ENCODE measurements at regions not wholly inside any gene's neighbourhood (a gene's known extent, or its start where the extent isn't known, plus 50 kb on each side); places are given as distances from the start of the nearest gene placed in this dataset.
"Not testable (repeated sequence)": the region's sequence is repeated elsewhere in the genome, so short reads cannot be mapped to it uniquely, and the experiment has no call there.

DNA sequence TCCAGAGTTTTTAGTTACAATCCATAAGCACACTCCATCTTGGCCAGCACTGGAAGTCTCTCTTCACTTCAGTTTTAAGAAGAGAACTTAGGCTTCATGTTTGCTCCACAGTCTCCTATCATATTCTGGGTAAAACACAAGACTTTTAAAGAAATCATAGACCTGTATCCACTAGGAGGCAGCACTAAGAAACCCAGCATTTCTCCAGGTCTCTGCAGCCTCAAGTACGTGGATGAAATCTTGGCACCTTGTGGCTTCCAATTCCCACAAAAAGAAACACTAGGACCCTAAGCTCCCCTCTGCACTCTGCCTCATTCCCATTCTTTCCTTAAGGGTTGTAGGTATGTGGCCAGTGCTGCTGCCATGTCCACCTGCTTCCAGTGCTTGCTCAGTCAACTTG is 367.3 kb upstream of the CASK start:
- Histone ChIP-seq H3K9me3 (ENCODE audit: control insufficient read depth in 4 of 4, insufficient read depth in 3 of 4, low read length in 3 of 4) (no peaks in the 10 kb centered on the region), H3K36me3 (ENCODE audit: control insufficient read depth in 4 of 4, insufficient read depth in 4 of 4, low read length in 4 of 4) (no peaks in the 10 kb centered on the region), H3K4me1 (ENCODE audit: control insufficient read depth in 5 of 5, insufficient read depth in 5 of 5, low read length in 5 of 5) (no peaks in the 10 kb centered on the region), H3K9ac (ENCODE audit: insufficient read depth in 1 of 2, low read length in 2 of 2) (no peak overlapping the region), H3K27ac (ENCODE audit: low read depth in 1 of 2, low read length in 1 of 2) (no peak overlapping the region), H3K27me3 (ENCODE audit: control insufficient read depth in 3 of 3, insufficient read depth in 3 of 3, low read length in 2 of 3) (peaks cover 0 to 3% (median 0%) of the 10 kb centered on the region in 3 donors), H3K4me3 (no peak overlapping the region)
- TF ChIP-seq CTCF (IDR thresholded peaks at IDR 0.05; ENCODE audit: control extremely low read depth, extremely low read depth), result no peak
- DNase-seq, result no peak
- ATAC-seq (ENCODE audit: insufficient read depth, low FRiP score), result no peak
- 29 to 44% methylated on average over 1 of the region's 1 CpG for WGBS, 2 donors

DNA sequence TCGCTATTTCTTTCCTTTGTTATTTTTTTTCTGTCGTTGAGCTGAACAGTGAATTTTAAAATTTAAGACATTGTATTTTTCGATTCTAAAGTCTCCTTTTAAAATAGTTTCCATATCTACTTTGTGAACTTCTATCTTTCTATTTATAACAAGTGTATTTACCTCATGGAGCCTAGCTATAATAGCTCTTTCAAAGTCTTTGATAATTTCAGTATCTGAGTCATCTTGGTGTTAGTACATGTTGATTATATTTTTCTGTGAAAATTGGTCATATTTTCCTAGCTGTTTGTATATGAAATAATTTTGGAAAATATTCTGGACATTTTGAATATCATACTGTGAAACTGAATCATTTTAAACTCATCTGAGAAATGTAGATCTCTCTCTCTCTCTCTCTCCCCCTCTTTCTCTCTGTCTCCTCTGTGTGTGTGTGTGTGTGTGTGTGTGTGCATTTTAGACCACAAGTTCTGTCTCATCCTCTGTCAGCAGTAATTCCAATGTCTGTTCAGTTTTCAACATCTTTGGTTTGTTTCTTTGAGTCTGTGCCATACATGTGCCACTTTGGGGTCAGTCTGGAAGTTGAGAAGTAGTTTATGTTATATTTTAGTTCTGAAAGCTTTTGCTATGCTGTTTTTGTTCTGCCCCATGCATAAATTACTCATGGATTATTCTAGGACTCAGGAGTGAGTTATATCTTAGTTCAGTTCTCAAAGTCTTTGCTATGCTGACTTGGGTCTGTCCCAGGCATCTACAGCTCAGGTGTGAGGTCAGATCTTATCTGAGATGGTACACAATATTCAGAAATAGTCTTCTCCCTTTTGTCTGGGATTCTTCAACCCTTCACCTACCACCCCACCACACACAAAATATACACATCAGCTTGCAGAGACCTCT is 366.4 kb upstream of the CASK start:
- Histone ChIP-seq H3K27me3 (ENCODE audit: control insufficient read depth in 3 of 3, insufficient read depth in 3 of 3, low read length in 2 of 3) (peaks cover 0 to 3% (median 0%) of the 10 kb centered on the region in 3 donors), H3K9ac (ENCODE audit: insufficient read depth in 1 of 2, low read length in 2 of 2) (no peak overlapping the region), H3K36me3 (ENCODE audit: control insufficient read depth in 4 of 4, insufficient read depth in 4 of 4, low read length in 4 of 4) (no peaks in the 10 kb centered on the region), H3K4me3 (no peak overlapping the region), H3K9me3 (ENCODE audit: control insufficient read depth in 4 of 4, insufficient read depth in 3 of 4, low read length in 3 of 4) (no peaks in the 10 kb centered on the region), H3K4me1 (ENCODE audit: control insufficient read depth in 5 of 5, insufficient read depth in 5 of 5, low read length in 5 of 5) (no peaks in the 10 kb centered on the region), H3K27ac (ENCODE audit: low read depth in 1 of 2, low read length in 1 of 2) (no peak overlapping the region)
- TF ChIP-seq CTCF (IDR thresholded peaks at IDR 0.05; ENCODE audit: control extremely low read depth, extremely low read depth), result no peak
- no peak for ATAC-seq (ENCODE audit: insufficient read depth, low FRiP score)
- 65 to 91% methylated on average over 3 of the region's 3 CpGs for WGBS, 2 donors
- no peak for DNase-seq

GRCh38 chrX:42285681-42286080 is 362.3 kb upstream of the CASK start:
- not testable (repeated sequence) for H3K9me3 ChIP-seq (ENCODE audit: control insufficient read depth in 4 of 4, insufficient read depth in 3 of 4, low read length in 3 of 4); H3K27ac ChIP-seq (ENCODE audit: low read depth in 1 of 2, low read length in 1 of 2); H3K4me1 ChIP-seq (ENCODE audit: control insufficient read depth in 5 of 5, insufficient read depth in 5 of 5, low read length in 5 of 5); H3K4me3 ChIP-seq; H3K27me3 ChIP-seq (ENCODE audit: control insufficient read depth in 3 of 3, insufficient read depth in 3 of 3, low read length in 2 of 3); DNase-seq; H3K9ac ChIP-seq (ENCODE audit: insufficient read depth in 1 of 2, low read length in 2 of 2); ATAC-seq (ENCODE audit: insufficient read depth, low FRiP score); H3K36me3 ChIP-seq (ENCODE audit: control insufficient read depth in 4 of 4, insufficient read depth in 4 of 4, low read length in 4 of 4)
- 97 to 100% methylated on average over 1 to 27 of the region's 28 CpGs for WGBS, 2 donors

GRCh38 chrX:42276982-42277690 is 353.8 kb upstream of the CASK start:
- Histone ChIP-seq H3K4me3 (no peak overlapping the region), H3K27me3 (ENCODE audit: control insufficient read depth in 3 of 3, insufficient read depth in 3 of 3, low read length in 2 of 3) (peaks cover 6 to 13% (median 7%) of the 10 kb centered on the region in 3 donors), H3K27ac (ENCODE audit: low read depth in 1 of 2, low read length in 1 of 2) (no peak overlapping the region), H3K4me1 (ENCODE audit: control insufficient read depth in 5 of 5, insufficient read depth in 5 of 5, low read length in 5 of 5) (no peaks in the 10 kb centered on the region), H3K36me3 (ENCODE audit: control insufficient read depth in 4 of 4, insufficient read depth in 4 of 4, low read length in 4 of 4) (no peaks in the 10 kb centered on the region), H3K9ac (ENCODE audit: insufficient read depth in 1 of 2, low read length in 2 of 2) (no peak overlapping the region), H3K9me3 (ENCODE audit: control insufficient read depth in 4 of 4, insufficient read depth in 3 of 4, low read length in 3 of 4) (peaks cover 0 to 2% (median 0%) of the 10 kb centered on the region in 4 donors)
- ATAC-seq (ENCODE audit: insufficient read depth, low FRiP score) (no peak), DNase-seq (no peak)
- no peak for TF ChIP-seq CTCF (IDR thresholded peaks at IDR 0.05; ENCODE audit: control extremely low read depth, extremely low read depth)
- WGBS, 2 donors, result 76 to 84% methylated on average over 3 of the region's 3 CpGs
